CD4-positive, alpha-beta T cell treated with Interleukin-12 subunit alpha and Interleukin-12 subunit beta, for 1 hour (primary cell): ENCODE measurements at regions not wholly inside any gene's neighbourhood (a gene's known extent, or its start where the extent isn't known, plus 50 kb on each side); places are given as distances from the start of the nearest gene placed in this dataset.

Experiments
- DNase-seq: peaks from one replicate; pipeline ENCODE4 v3.0.0-alpha.2; 2020

DNA sequence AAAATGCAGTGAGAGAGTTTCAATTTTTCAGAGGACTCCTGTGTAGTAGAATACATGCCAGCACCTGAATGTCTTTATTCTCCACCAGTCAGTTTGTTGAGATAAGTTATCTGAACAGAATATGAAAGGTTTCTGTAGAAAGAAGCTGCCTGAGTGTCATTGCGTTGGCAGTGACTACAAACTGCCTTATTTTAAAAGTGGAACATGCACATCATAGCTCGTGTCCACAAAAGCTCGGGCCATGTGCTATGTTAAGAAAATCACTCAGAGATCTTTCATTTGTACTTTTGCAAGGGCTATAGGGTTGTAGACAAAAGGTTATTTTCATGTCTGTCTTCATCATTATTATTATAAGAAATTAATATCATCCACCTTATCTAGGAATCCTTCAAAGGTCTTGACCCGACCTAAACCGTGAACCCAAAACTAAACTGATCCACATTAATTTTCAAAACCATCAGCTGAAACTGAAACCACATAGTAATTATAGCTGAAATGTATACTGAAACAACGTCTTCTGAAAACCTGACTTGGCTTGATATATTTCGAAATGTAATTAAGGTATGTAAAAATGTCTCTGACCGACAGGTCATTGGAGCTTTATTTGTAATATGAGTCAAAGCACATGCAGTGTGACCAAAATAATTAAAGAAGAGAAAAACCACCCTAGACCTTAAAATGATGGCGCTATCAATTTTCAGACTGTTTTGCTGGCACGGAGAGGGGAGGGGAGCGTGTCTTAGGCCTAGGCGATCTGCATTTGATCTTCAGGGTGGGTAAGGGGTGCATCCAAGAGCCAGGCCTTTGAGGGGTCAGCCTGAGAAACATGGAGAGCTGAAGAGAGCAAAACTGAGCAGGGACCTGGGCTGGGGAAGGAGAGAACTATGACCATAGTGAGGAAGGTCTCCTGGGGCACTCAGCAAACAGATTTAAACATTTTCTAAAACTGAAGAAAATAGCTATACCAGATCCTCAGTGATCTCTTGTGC is 232.1 kb downstream of the SOX11 start:
- DNase-seq = no peak

DNA sequence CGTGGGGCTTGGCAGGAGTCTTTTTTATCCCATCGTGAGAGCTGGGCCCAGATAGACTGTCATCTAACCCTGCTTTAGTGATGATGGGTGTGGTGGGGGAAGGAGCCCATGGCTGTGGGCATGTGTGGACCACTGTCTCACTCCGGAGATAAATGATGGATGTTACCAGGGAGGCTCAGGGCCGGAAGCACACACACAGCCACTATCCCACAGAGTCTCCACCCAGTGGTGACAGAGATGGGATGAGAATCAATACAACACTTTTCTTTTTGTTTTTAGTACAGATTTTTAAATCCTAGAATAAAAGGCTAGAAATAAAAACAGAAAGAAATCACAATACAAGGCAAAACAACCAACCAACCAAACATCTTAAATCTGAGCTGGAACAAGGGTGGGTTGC is 233.4 kb downstream of the SOX11 start:
- no peak for DNase-seq

DNA sequence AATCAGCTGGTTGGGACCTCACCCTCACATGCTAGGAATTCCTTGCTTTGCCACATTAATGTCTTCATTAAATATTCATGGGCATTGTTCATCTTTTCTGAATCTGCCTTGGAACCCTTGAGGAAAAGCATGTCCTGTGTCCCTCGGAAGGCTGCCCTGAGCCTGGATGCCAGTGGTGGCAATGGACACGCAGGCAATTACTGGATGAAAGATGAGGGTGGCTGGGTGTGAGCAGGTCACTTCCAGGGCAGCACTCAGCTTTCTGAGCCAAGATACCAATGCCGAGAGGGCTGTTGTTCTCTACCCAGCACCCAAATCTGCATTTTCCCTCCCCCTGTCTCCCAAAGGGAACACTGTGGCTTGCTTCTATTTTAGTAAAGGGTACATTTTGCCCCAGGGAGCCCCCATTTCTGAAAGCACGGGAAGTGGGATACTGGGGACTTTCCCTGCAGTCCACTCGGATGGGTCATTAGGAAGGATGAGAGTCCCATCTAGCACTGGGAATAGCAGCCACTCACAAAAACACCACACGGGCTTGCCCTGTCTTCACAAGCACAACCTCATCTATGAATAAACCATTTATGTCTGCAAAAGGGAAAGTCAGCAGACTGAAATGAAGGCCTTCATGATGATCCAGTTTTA is 234.8 kb downstream of the SOX11 start:
- no peak for DNase-seq

DNA sequence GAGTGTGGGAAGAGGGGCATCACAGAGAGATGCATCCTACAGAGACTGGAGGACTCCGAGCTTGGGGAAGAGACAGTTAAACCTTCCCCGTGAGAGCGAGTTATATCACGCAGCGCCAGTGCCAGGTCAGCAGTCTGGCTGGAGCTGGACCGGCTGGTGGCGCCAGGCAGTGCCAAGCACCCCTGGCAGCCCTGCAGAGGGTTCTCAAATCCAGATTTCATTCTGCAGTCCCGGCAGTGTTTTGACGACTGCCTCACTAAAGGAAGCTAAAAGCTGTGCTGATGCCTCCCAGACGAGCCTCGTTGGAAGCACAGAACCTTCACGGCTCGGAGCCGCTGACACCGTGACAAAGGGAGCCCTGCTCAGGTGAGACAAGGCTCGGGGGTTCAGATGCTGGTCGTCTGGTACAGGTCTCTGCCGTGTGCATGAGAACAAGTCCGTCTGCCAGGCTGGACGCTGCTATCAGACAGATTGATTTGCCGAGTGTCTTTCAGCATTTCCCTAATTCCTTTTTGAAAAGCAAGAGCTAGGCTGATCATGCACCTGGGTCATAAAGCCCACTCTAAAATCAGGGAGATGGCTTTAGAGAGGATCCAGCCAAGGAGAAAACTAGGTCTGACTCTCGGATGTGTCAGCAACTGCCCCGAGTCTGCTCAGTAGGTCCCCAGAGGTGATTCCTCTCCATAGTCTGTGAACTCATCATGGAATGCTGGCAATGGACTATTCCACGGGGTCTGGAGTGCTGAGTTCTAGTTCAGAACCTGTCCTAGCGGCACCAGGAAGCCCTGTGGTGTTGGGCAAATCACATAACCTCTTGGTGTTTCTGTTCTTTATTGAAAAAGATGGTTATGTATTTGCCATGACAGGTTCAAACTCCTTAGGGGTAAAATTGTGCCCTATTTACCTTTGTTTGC is 240.6 kb downstream of the SOX11 start:
- DNase-seq = no peak

DNA sequence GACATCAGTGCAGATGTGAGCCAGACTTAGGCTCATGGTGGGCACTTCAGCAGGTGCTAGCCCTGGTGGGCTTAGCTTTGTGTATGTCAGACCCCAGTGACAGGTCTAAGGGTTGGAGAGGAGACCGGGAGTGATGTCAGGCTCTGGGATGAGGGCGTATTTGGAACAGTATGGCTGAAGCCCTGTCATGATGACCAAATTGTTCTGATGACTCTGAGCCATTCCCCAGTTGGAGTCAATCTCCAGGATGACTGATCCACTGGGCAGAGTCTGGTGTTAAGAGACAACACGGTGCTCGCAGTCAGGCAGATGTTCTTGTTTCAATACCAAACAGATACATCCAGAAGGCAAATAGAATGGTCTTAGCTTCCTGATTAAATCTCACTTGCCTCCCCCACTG is 241.5 kb downstream of the SOX11 start:
- DNase-seq = no peak

DNA sequence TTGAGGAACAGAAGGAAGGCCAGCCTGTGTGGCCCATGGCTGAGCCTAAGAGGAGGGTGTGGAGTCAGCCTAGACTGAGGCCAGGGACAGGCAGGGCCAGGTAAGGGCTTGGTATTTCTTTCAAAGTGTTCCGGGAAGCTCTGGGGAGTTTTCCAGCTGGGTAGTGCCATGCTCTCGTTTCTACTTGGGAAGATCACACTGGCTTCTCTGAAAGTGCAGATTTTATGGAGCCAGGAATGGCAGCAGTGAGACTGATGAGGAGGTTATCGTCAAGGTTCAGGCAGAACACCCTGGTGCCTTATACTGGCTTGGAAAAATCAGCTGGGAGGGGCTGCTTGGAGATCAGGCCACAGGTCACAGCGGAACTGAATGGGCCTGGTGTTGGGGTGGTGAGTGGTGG is 245.1 kb downstream of the SOX11 start:
- DNase-seq = no peak

DNA sequence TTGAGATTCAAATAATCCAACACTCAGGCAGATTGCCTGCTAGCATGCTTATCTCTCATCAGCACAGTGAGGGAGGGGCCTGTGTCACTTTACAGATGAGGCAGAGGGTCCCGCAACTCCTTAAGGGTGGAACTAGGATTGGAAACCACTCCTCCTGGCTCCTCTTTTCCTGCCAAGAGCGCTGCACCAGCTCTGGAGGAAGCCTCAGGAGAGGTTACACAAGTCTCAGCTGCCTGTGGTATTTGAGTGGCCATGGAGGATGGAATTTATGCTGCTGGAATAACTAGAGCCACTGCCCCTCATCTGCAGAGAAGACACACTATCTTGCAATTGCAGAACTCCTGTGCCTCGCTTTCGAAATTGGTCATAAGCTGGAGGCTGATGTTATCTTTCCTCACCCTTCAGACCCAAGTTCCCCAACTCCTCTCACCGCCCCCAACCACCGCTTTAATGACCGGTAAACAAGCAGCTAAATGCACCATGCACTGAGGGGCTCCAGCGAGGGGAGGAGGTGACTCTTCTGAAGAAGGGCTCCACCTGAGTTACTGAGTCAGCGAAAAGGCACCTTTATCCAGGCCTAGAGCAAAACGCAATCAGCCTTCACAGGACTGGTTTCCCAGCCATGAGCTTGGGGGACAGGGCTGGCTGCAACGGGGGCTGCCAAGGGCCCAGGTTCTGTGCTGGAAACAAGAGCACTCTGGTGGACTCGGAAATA is 245.8 kb downstream of the SOX11 start:
- no peak for DNase-seq

DNA sequence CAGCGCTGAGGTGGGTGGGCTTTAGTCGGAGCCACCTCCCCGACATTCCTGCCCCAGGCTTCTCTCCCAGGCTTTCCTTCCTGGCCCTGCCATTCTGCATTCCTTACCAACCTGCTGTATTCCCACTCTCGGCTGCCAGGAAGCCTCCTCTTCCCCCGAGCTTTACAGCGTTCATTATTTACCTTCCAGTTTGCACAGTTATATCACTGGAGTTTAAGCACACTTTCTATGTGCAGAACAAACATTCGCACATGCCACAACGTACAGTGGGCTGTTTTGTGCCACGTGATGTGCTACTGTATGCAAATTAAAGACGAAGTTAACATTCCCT is 246.3 kb downstream of the SOX11 start:
- no peak for DNase-seq

DNA sequence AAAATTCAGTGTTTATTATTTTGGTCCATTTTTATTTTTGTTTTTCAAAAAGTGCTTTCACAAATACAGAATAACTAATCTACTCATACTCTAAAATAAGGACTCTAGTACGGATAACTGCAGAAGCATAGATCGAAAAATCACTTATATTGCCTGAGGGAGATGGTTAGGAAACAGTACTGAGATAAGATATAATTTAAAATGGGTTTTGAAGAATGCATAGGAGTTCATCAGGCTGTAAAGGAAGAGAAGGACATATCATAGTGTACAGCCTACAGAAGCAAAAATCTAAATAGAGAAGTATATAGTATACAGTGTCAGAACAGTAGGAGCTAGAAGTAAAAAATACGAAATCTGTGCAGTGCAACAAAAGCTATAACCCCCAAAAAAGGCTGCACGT is 247.4 kb downstream of the SOX11 start:
- no peak for DNase-seq

DNA sequence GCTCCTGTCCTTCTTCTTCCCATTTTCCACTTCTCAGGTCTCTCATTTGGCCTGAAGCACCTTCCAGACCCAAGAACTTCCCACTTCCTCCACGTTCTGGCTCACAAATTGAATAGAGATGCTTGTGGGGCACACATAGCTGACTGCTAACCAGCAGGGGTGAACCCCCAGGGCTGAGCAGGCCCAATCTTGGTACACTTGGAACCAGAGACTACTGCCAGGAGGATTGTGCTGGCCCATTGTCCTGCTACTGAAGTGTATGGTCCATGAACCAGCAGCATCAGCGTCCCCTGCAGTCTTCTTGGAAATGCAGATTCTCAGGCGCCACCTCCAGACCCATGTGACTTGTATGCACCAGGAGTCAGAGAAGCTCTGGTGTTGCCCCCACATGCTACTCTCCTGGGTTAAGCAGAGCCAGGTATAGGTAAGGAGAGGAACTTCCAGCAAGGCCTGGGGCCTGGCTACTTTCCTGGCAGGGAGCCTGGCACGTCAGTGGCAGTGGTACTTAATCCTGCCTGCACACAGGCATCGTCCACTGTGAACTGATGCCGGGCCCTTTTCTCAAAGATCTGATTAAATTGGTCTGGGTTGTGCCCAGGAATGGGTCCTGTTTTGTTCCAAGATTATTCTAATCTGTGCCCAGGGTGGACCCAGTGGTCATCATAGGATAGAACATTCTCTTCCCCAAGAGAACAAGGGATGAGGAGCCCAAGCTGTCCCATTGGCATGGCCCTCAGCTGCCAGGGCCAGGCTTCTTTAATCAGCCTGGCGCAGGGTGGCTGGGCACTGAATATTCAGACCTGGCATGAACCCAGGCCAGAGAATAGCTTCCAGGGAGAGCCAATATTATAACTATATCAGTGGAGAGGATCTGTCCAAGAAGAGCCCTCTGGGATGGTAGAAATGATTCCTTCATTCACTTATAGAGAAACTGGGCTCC is 248.7 kb downstream of the SOX11 start:
- no peak for DNase-seq

DNA sequence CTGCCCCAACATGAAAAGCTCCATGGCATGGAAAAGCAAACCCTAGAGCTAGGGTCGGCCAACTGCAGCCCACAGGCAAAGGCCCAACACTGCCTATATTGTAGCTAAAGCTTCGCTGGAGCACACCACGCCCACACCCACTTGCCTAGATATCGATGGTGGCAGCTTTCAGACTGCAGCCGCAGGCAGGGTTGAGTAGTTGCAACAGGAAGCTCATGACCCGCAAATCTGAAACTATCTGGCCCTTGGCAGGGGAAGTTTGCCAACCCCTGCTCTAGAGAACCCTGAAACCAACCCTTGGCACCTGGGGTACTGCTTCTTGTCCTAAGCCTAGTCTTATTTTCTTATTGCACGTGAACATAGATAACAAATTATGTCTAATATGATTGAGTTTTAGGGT is 250.0 kb downstream of the SOX11 start:
- no peak for DNase-seq

DNA sequence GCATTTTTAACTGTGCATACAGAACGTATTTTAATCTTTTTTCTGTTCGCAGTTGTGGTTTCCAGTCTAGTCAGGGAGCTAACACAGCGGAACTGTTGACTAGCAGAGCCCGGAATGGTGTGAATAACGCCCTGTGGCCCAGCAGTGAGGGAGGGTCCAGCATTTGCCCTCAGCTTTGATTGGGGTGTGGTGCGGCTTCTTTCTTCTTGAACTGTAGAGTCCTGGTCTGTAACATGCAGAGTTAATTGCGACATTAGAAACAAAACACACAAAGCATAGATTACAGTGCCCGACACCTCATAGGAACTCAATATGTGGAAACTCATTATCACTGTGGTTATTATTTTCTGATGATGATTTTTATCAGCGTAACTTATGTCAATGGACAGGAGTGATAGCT is 253.6 kb downstream of the SOX11 start:
- no peak for DNase-seq

DNA sequence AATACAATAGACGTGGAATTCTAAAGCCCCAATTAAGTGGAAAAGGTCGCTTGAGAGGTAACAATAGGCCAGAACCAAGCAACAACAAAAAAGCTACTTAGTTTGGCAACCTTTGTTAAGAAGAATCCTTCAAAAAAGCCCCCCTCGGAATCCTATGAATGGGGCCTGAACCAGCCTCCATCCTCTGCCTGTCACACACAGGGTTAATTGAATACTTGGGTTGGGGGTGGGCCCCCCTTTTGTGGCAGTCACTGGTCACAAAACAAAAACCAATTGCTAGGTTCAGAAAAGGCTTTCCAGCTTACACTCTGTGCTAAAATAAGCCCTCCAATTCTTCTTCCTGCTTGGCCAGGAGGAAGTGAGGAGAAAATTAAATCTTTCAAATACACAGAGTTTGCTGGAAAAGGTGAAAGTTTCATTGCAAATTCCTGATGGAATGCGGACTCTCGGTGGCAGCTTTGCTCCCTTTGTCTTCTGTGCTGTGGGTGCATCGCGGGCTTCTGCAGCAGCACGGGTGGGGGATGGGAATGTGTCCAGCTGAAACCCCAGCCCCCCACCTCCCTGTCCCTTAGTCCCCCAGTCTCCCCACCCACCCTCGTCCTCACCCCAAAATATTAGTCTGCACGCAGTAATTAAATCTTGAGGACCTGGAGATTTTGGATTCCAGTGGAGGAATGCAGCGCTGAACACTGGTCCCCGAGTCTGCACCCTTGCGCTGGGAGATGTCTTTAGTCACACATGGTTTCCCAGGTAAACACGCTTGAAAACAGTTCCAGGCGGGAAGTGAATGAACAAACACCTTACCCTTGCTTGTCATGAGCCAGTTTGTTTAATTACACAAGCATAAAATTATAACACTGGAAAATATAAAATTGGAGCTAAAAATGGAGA is 254.3 kb downstream of the SOX11 start:
- DNase-seq = no peak

DNA sequence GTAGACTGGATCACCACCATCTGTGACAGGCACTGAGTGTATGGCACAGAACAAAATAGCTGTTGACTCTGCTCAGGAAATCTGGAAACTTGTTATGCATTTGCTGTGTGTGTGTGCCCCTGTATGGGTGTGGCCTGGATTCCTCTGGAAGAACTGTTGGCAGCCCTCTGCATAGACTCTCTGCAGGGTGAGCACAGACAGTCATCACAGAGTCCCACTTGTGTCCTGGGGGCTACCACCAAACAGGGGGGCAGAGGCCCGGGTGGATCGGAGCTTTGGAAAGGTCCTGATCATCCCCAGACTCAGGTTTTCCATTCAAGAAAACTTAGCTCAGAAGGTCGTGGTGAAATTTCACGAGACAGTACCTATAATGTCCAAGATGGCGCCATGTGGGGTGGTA is 258.6 kb downstream of the SOX11 start:
- DNase-seq = no peak

DNA sequence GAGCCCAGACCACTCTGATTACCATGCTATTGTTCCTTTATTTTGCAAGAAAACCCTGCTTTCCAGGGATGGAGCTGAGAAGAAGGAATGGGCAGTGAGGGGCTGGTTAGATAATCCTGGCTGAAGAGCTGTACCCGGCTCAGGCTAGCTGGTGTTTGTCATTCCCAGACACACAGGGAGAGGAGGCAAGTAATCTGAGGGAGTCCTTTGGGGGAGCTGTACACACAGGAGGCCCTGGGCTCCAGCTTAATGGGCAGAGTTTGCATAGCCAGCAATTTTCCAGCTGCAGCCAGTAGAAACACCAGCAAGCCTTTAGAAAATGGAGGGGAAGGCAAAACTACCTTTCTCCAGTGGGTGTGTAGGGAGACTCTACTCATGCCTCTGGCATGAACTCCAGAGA is 259.3 kb downstream of the SOX11 start:
- no peak for DNase-seq

DNA sequence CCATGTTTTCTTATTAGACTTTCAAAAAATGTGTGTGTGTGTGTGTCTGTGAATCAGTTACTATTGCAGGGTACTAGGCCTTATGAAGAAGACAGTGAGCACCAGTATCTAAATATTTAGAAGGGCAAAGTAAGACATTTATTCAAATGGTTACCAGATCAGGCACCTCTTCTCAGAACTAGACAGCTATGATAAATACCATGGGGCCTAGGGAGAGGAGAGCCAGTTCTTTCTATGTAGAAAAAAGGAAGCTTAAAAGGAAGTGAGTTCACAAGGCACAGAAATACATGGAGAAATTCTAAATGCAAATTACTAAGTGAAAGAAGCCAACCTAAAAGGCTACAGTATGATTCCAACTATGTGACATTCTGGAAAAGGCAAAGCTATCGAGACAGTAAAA is 261.3 kb downstream of the SOX11 start:
- DNase-seq = no peak

DNA sequence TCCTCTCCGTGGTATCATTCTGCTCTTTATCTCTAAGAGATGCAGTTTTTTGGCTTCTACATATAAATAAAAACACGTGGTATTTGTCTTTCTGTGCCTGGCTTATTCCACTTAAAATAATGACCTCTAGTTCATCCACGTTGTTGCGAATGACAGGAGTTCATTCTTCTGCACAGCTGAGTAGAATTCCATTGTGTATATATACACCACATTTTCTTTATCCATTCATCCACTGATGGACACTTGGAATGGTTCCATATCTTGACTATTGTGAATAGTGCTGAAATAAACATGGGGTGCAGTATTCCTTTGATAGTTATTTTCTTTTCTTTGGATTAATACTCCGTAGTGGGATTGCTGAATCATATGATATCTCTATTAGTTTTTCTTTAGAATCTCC is 262.3 kb downstream of the SOX11 start:
- DNase-seq = no peak

DNA sequence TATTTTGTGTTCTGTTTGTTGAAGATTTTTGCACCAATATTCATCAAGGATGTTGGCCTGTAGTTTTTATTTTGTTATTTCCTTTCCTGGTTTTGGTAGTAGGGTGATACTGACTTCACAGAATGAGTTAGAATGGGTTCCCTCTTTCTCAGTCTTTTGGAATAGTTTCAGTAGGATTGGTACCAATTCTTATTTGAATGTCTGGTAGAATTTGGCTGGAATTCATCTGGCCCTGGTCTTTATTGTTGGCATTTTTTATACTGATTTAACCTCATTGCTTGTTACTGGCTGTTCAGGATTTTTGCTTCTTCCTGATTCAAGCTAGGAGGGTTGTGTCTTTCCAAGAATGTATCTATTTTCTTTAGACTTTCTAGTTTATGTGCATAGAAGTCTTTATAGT is 263.7 kb downstream of the SOX11 start:
- DNase-seq = no peak

DNA sequence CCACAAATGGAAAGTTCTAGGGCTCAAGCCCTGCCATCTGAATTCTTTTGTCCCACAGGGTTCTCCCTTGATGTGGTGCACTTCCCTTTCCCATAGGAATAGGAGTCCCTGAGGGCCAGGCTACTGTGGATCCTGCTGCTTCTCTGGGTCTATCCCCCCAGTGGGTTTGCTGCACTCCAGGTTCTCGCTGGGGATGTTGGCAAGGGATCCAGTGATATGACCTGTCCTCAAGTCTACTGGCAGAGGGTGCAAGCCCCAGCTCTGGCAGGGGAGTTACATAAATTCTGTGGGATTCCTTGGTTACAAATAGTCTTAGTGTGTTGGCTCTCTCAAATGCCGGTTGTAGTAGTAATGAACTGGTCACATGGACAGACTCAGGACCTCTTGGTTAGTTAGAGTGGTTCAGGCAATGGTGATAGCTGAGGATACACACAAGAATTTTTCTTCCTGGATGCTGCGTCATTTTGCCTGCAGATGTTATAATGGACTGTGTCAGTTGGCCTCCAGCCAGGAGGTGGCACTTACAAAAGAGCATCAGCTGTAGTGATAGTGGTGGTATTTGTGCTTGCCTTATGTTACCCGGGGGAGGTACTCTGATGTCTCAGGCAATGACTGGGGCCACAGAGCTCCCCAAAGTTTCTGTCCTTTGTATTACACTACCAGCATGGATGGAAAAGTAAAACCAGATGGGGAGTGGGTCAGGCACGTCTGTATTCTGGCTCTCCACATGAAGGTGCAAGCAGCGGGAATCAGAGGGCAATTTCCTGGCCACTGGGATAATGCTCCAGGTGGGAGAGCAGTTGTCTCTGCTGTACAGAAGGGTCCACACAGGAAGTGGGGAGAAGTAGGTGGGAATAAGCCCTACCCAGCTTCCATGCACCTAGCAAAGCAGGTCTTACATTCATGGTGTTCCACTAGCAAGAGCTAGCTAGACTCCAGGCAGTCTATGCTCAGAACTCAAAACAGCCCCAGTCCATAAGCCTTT is 267.9 kb downstream of the SOX11 start:
- no peak for DNase-seq
